ENCODE measurements at regions not wholly inside any gene's neighbourhood (a gene's known extent, or its start where the extent isn't known, plus 50 kb on each side); places are given as distances from the start of the nearest gene placed in this dataset.

GRCh38 chr9:2461892-2462291 lies 159.7 kb upstream of the VLDLR start:
- H3K9ac ChIP-seq (replicated peaks; ENCODE audit: extremely low read depth, insufficient read depth, low read length): no peak overlapping the region
- H3K27me3 ChIP-seq (ENCODE audit: control insufficient read depth in 2 of 2, insufficient read depth in 2 of 2, low read length in 2 of 2): peaks cover 3% of the 10 kb centered on the region in 2 experiments
- FAIRE-seq (no peak), DNase-seq (ENCODE audit: low read depth, low spot score) (no peak)
- dilution Hi-C loops (cut with MboI; ENCODE audit: extremely low pct_ligation_motif_present, low sequenced_read_pairs) (no loop called here), intact Hi-C loops (cut with micrococcal nuclease) (no loop called here)
- H3K27ac ChIP-seq (ENCODE audit: insufficient read depth, low read depth, low read length): no peak overlapping the region
- no peaks in the 10 kb centered on the region for H3K4me1 ChIP-seq (ENCODE audit: control insufficient read depth, extremely low read depth, insufficient read depth, low read length)
- POLR2A ChIA-PET: no interaction called here
- CTCF ChIA-PET: interaction anchor here (1.2 kb wide), 1 partner anchor 16 kb away, joined by 4 read pairs; no protein-coding TSS in a partner anchor
- no peak overlapping the region for H2AFZ ChIP-seq (ENCODE audit: low read depth, low read length)
- no peak overlapping the region for H3K4me2 ChIP-seq (ENCODE audit: insufficient read depth, low read length)
- H3K4me3 ChIP-seq (replicated peaks in 1 of 3; ENCODE audit: insufficient read depth in 1 of 3, low read depth in 1 of 3, low read length in 3 of 3): no peak overlapping the region
- H4K20me1 ChIP-seq (replicated peaks; ENCODE audit: control insufficient read depth, extremely low read depth, insufficient read depth, low read length): no peaks in the 10 kb centered on the region
- H3K79me2 ChIP-seq (ENCODE audit: control insufficient read depth, insufficient read depth, low read length): no peaks in the 10 kb centered on the region
- no TSS peak for BruUV-seq (replicated peaks)
- no peaks in the 10 kb centered on the region for H3K9me3 ChIP-seq (replicated peaks; ENCODE audit: control insufficient read depth, insufficient read depth, low read length)
- no peaks in the 10 kb centered on the region for H3K36me3 ChIP-seq (ENCODE audit: control insufficient read depth in 2 of 2, extremely low read depth in 1 of 2, insufficient read depth in 2 of 2, low read length in 2 of 2)
- TF ChIP-seq POLR2A (IDR thresholded peaks at IDR 0.05; ENCODE audit: low read depth, low read length) (no peak), JUN (IDR thresholded peaks at IDR 0.05; ENCODE audit: borderline replicate concordance, insufficient read depth, insufficient read length, low read depth) (no peak), CTCF (IDR thresholded peaks at IDR 0.05; ENCODE audit: extremely low read depth in 1 of 2, insufficient read depth in 1 of 2, low read depth in 1 of 2, low read length in 2 of 2) (no peak), GATA2 (IDR thresholded peaks at IDR 0.05; ENCODE audit: insufficient read depth, insufficient read length, low read depth, low read length) (no peak)
- H3K9me1 ChIP-seq (replicated peaks; ENCODE audit: control insufficient read depth, extremely low read depth, insufficient read depth, low read length): no peaks in the 10 kb centered on the region

DNA sequence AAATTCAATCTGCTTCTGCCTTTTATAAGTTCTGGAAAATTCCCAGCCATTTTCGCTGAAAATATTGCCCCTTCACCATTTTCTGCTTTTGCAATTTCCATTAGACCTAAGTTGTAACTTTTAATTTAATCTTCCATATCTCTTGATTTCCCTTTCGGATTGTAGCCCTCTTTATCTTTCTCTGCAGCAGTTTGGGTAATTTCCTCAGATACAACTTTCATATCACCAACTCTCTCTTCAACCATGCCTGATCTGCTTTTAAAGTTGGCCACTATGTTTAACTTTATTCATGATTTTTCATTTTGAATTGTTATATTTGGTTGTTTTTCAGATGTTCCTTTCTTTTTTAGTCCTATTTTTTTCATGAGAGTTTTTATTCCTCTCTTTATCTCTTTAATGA lies 157.0 kb upstream of the VLDLR start:
- CTCF ChIA-PET: no interaction called here
- intact Hi-C loops (cut with micrococcal nuclease) (loop anchor here (5.0 kb wide), 2 partner anchors 108 to 337 kb away; no protein-coding TSS in a partner anchor), dilution Hi-C loops (cut with MboI; ENCODE audit: extremely low pct_ligation_motif_present, low sequenced_read_pairs) (no loop called here)
- no peak overlapping the region for H3K4me2 ChIP-seq (ENCODE audit: insufficient read depth, low read length)
- no peak for TF ChIP-seq EZH2 (IDR thresholded peaks at IDR 0.05; ENCODE audit: borderline replicate concordance, low read depth, low read length, severe bottlenecking)
- TF ChIP-seq CTCF (IDR thresholded peaks at IDR 0.05; ENCODE audit: extremely low read depth in 1 of 2, insufficient read depth in 1 of 2, low read depth in 1 of 2, low read length in 2 of 2): no peak
- H3K4me1 ChIP-seq (ENCODE audit: control insufficient read depth, extremely low read depth, insufficient read depth, low read length): peaks cover under 1% of the 10 kb centered on the region
- FAIRE-seq: no peak
- no peak overlapping the region for H3K4me3 ChIP-seq (replicated peaks in 1 of 3; ENCODE audit: insufficient read depth in 1 of 3, low read depth in 1 of 3, low read length in 3 of 3)
- peaks cover 3% of the 10 kb centered on the region in 2 experiments for H3K27me3 ChIP-seq (ENCODE audit: control insufficient read depth in 2 of 2, insufficient read depth in 2 of 2, low read length in 2 of 2)
- H2AFZ ChIP-seq (ENCODE audit: low read depth, low read length): no peak overlapping the region
- H3K36me3 ChIP-seq (ENCODE audit: control insufficient read depth in 2 of 2, extremely low read depth in 1 of 2, insufficient read depth in 2 of 2, low read length in 2 of 2): no peaks in the 10 kb centered on the region
- H3K9ac ChIP-seq (replicated peaks; ENCODE audit: extremely low read depth, insufficient read depth, low read length): no peak overlapping the region
- no peaks in the 10 kb centered on the region for H3K9me1 ChIP-seq (replicated peaks; ENCODE audit: control insufficient read depth, extremely low read depth, insufficient read depth, low read length)
- BruUV-seq (replicated peaks): no TSS peak
- H3K27ac ChIP-seq (ENCODE audit: insufficient read depth, low read depth, low read length): no peak overlapping the region
- H3K9me3 ChIP-seq (replicated peaks; ENCODE audit: control insufficient read depth, insufficient read depth, low read length): no peaks in the 10 kb centered on the region
- POLR2A ChIA-PET: no interaction called here
- H4K20me1 ChIP-seq (replicated peaks; ENCODE audit: control insufficient read depth, extremely low read depth, insufficient read depth, low read length): no peaks in the 10 kb centered on the region
- DNase-seq (ENCODE audit: low read depth, low spot score): no peak
- H3K79me2 ChIP-seq (ENCODE audit: control insufficient read depth, insufficient read depth, low read length): no peaks in the 10 kb centered on the region
